GM18502 (cell line): ENCODE measurements at regions not wholly inside any gene's neighbourhood (a gene's known extent, or its start where the extent isn't known, plus 50 kb on each side); places are given as distances from the start of the nearest gene placed in this dataset.

Source experiments
- ATAC-seq: cut with Tn5 transposase; IDR thresholded peaks from one replicate; pipeline ENCODE4 v1.9.1; 2021; ENCODE audit warnings: mild to moderate bottlenecking; ENCODE audit not compliant: unreplicated experiment, poor library complexity

GRCh38 chr7:42469341-42469740, 232.3 kb upstream of the GLI3 start:
- no peak for ATAC-seq

GRCh38 chr7:42468471-42468870, 231.5 kb upstream of the GLI3 start:
- ATAC-seq: no peak

- no peak for ATAC-seq
Measured at GRCh38 chr7:42461537-42461936, 224.5 kb upstream of the GLI3 start.

GRCh38 chr7:42460933-42461332, 223.9 kb upstream of the GLI3 start:
- ATAC-seq: no peak

GRCh38 chr7:42460148-42460547, 223.1 kb upstream of the GLI3 start:
- no peak for ATAC-seq

GRCh38 chr7:42457663-42458062, 220.7 kb upstream of the GLI3 start:
- ATAC-seq: no peak

- no peak for ATAC-seq
Measured at GRCh38 chr7:42456756-42457276, 219.8 kb upstream of the GLI3 start.

GRCh38 chr7:42456267-42456666, 219.3 kb upstream of the GLI3 start:
- ATAC-seq: no peak

GRCh38 chr7:42453931-42454361, 216.9 kb upstream of the GLI3 start:
- ATAC-seq: no peak

GRCh38 chr7:42452356-42452755, 215.3 kb upstream of the GLI3 start:
- no peak for ATAC-seq

- ATAC-seq: no peak
Measured at GRCh38 chr7:42449431-42449830, 212.4 kb upstream of the GLI3 start.

- ATAC-seq: no peak
Measured at GRCh38 chr7:42448901-42449300, 211.9 kb upstream of the GLI3 start.

GRCh38 chr7:42445691-42446090, 208.7 kb upstream of the GLI3 start:
- ATAC-seq: no peak

- ATAC-seq: no peak
Measured at GRCh38 chr7:42440951-42441350, 203.9 kb upstream of the GLI3 start.

GRCh38 chr7:42432644-42433043, 195.6 kb upstream of the GLI3 start:
- no peak for ATAC-seq

- no peak for ATAC-seq
Measured at GRCh38 chr7:42431873-42432272, 194.9 kb upstream of the GLI3 start.

- ATAC-seq: no peak
Measured at GRCh38 chr7:42429339-42429738, 192.3 kb upstream of the GLI3 start.

GRCh38 chr7:42426163-42426562, 189.2 kb upstream of the GLI3 start:
- no peak for ATAC-seq

- no peak for ATAC-seq
Measured at GRCh38 chr7:42414941-42415505, 178.0 kb upstream of the GLI3 start.

- no peak for ATAC-seq
Measured at GRCh38 chr7:42414028-42414427, 177.0 kb upstream of the GLI3 start.

GRCh38 chr7:42409296-42409695, 172.3 kb upstream of the GLI3 start:
- ATAC-seq: no peak

GRCh38 chr7:42407833-42408232, 170.8 kb upstream of the GLI3 start:
- ATAC-seq: no peak
